GM12878 (cell line): ENCODE measurements at regions not wholly inside any gene's neighbourhood (a gene's known extent, or its start where the extent isn't known, plus 50 kb on each side); places are given as distances from the start of the nearest gene placed in this dataset.

Experiments used
- ATAC-seq: fragments of 200-7000 bp; cut with Tn5 transposase; 3 replicates; pipeline ENCODE4 v1.9.1; 2020; ENCODE audit warnings: mild to moderate bottlenecking, moderate library complexity
- BruUV-seq: library from RNA; stranded (reverse); fragments of 400-500 nt; replicated peaks from 2 replicates; lab custom pipeline; 2021; lab: Mats Ljungman, UMichigan
- CTCF ChIA-PET: fragments of 300-600 bp; sonication (Branson Sonifier 250); formaldehyde crosslinking; extraction: SDS; loops from one replicate; lab custom pipeline; 2021; ENCODE audit warnings: inconsistent platforms; lab: Yijun Ruan, JAX
- POLR2A ChIA-PET: fragments of 350-600 bp; formaldehyde crosslinking; extraction: SDS; loops from one replicate; lab custom pipeline; 2021; ENCODE audit warnings: inconsistent platforms; lab: Charles Lee
- RAD21 ChIA-PET: fragments of 300-600 bp; sonication (Branson Sonifier 250); formaldehyde crosslinking; loops from one replicate; lab custom pipeline; 2023; ENCODE audit warnings: antibody characterized with exemption; ENCODE audit not compliant: unreplicated experiment; lab: Charles Lee
- SMC1A ChIA-PET: fragments of 300-600 bp; sonication (Branson Sonifier 250); formaldehyde crosslinking; loops from one replicate; lab custom pipeline; 2023; ENCODE audit not compliant: unreplicated experiment, uncharacterized antibody; lab: Charles Lee
- DNase-seq: peaks from one replicate; pipeline ENCODE4 v3.0.0-alpha.2; 2011; ENCODE audit warnings: low read depth, low spot score
- FAIRE-seq: peaks from 3 replicates; lab custom pipeline; 2011; peaks lifted over from hg19 to GRCh38; lab: Jason Lieb, UNC
- H2AFZ ChIP-seq: 2 replicates; pipeline ENCODE4 v1.6.0; 2011; ENCODE audit warnings: low read depth, low read length, control low read depth; ENCODE audit not compliant: control insufficient read depth
- H3K27ac ChIP-seq: 2 replicates; pipeline ENCODE4 v1.5.1; 2011; ENCODE audit warnings: control low read depth; ENCODE audit not compliant: control insufficient read depth, insufficient read depth
- H3K27me3 ChIP-seq, 2 experiments: replicated peaks in 1 of 2; 2 replicates each; pipeline versions ENCODE4 v1.6.0 to v1.6.1; 2011; ENCODE audit warnings: low read length in 1 of 2; ENCODE audit not compliant: control insufficient read depth in 2 of 2, insufficient read depth in 2 of 2
- H3K36me3 ChIP-seq, 2 experiments: 2 replicates each; pipeline ENCODE4 v1.5.1; 2011; ENCODE audit warnings: low read length in 1 of 2; ENCODE audit not compliant: control insufficient read depth in 2 of 2, insufficient read depth in 2 of 2
- H3K4me1 ChIP-seq: 2 replicates; pipeline ENCODE4 v1.6.1; 2011; ENCODE audit warnings: mild to moderate bottlenecking, low read length, moderate library complexity, mixed read lengths; ENCODE audit not compliant: control insufficient read depth, insufficient read depth
- H3K4me2 ChIP-seq: 2 replicates; pipeline ENCODE4 v1.6.0; 2011; ENCODE audit warnings: control low read depth; ENCODE audit not compliant: control insufficient read depth, insufficient read depth
- H3K4me3 ChIP-seq: fragments of 200-600 bp; sonication (generic); 2 replicates; pipeline ENCODE4 v1.5.1; 2016
- H3K79me2 ChIP-seq: 2 replicates; pipeline ENCODE4 v1.6.0; 2011; ENCODE audit warnings: low read length; ENCODE audit not compliant: control insufficient read depth, insufficient read depth
- H3K9ac ChIP-seq: 2 replicates; pipeline ENCODE4 v1.8.0; 2011; ENCODE audit warnings: low read length, control low read depth, mixed read lengths; ENCODE audit not compliant: control insufficient read depth, insufficient read depth
- H3K9me3 ChIP-seq: replicated peaks from 3 replicates; pipeline ENCODE4 v1.5.1; 2011; ENCODE audit warnings: mild to moderate bottlenecking, low read length; ENCODE audit not compliant: control insufficient read depth, insufficient read depth
- H4K20me1 ChIP-seq: 2 replicates; pipeline ENCODE4 v1.6.0; 2011; ENCODE audit not compliant: control insufficient read depth, insufficient read depth
- DPF2 ChIP-seq: fragments of 450-650 bp; IDR thresholded peaks from 2 replicates; pipeline ENCODE4 v1.6.1; 2017; ENCODE audit warnings: mild to moderate bottlenecking
- ESRRA ChIP-seq: IDR thresholded peaks from 2 replicates; pipeline ENCODE4 v1.6.1; 2012; ENCODE audit warnings: mild to moderate bottlenecking, low read length, improper control_type of control experiment
- GATAD2B ChIP-seq: fragments of 450-650 bp; conservative IDR thresholded peaks from 2 replicates; pipeline ENCODE4 v1.6.1; 2017; ENCODE audit warnings: low read depth, mild to moderate bottlenecking, moderate library complexity
- HCFC1 ChIP-seq: fragments of 150-350 bp; IDR thresholded peaks from 2 replicates; pipeline ENCODE4 v1.6.1; 2014; ENCODE audit warnings: low read length
- HDGF ChIP-seq: fragments of 450-650 bp; IDR thresholded peaks from 2 replicates; pipeline ENCODE4 v1.6.1; 2016; ENCODE audit warnings: antibody characterized with exemption
- JUND ChIP-seq: IDR thresholded peaks from 2 replicates; pipeline ENCODE4 v1.6.1; 2012; ENCODE audit warnings: low read depth, mild to moderate bottlenecking, low read length, improper control_type of control experiment, moderate library complexity
- NBN ChIP-seq: fragments of 450-650 bp; IDR thresholded peaks from 2 replicates; pipeline ENCODE4 v1.6.1; 2016
- NR2C1 ChIP-seq: fragments of 450-650 bp; IDR thresholded peaks from 2 replicates; pipeline ENCODE4 v1.6.1; 2017; ENCODE audit warnings: antibody characterized with exemption, mild to moderate bottlenecking, moderate library complexity
- RB1 ChIP-seq: fragments of 450-650 bp; formaldehyde crosslinking; IDR thresholded peaks from 2 replicates; pipeline ENCODE4 v1.6.1; 2017; ENCODE audit warnings: mild to moderate bottlenecking, borderline replicate concordance
- RELA ChIP-seq: fragments of 450-650 bp; IDR thresholded peaks from 2 replicates; pipeline ENCODE4 v1.8.0; 2014; ENCODE audit warnings: borderline replicate concordance; ENCODE audit not compliant: partially characterized antibody
- REST ChIP-seq: IDR thresholded peaks from 2 replicates; pipeline ENCODE4 v1.6.1; 2012; ENCODE audit warnings: mild to moderate bottlenecking, low read depth, low read length
- RUNX3 ChIP-seq: IDR thresholded peaks from 2 replicates; pipeline ENCODE4 v1.6.1; 2012; ENCODE audit warnings: low read length, inconsistent platforms
- SIX5 ChIP-seq: IDR thresholded peaks from 2 replicates; pipeline ENCODE4 v1.6.1; 2011; ENCODE audit warnings: mild to moderate bottlenecking, low read depth, low read length, moderate library complexity; ENCODE audit not compliant: severe bottlenecking
- SMC3 ChIP-seq: IDR thresholded peaks from 2 replicates; pipeline ENCODE4 v1.6.1; 2011; ENCODE audit warnings: low read length, improper control_type of control experiment, borderline replicate concordance
- ZNF274 ChIP-seq: IDR thresholded peaks from one replicate; pipeline ENCODE4 v1.8.0; 2011; ENCODE audit not compliant: insufficient read length, insufficient read depth
- WGBS: methylation state at CpG from one replicate; pipeline ENCODE4 v1.1.6; 2016; ENCODE audit warnings: low lambda C conversion rate; ENCODE audit not compliant: insufficient replicate concordance, insufficient coverage; ENCODE audit errors: missing lambda C conversion rate; 5-methylcytosine and 5-hydroxymethylcytosine counted together
- in situ Hi-C: fragments of 300-500 bp; cut with MboI; formaldehyde crosslinking; loops from 9 replicates; pipeline ENCODE4 v1.14.3; 2018; ENCODE audit warnings: mixed read lengths
- intact Hi-C: fragments of 100-400 bp; cut with micrococcal nuclease; formaldehyde crosslinking; loops from one replicate; pipeline ENCODE4 v1.14.2; 2022; ENCODE audit not compliant: unreplicated experiment
- TF ChIP-seq, protein P1 (sequence below): IDR thresholded peaks from 2 replicates; pipeline ENCODE4 v1.6.1; 2012; ENCODE audit warnings: improper control_type of control experiment, low read depth, low read length; ENCODE audit not compliant: insufficient replicate concordance
- TF ChIP-seq, protein P2 (sequence below): IDR thresholded peaks from 2 replicates; pipeline ENCODE4 v1.6.1; 2012; ENCODE audit warnings: low read depth, low read length, improper control_type of control experiment

- TF ChIP-seq, protein P1, sequence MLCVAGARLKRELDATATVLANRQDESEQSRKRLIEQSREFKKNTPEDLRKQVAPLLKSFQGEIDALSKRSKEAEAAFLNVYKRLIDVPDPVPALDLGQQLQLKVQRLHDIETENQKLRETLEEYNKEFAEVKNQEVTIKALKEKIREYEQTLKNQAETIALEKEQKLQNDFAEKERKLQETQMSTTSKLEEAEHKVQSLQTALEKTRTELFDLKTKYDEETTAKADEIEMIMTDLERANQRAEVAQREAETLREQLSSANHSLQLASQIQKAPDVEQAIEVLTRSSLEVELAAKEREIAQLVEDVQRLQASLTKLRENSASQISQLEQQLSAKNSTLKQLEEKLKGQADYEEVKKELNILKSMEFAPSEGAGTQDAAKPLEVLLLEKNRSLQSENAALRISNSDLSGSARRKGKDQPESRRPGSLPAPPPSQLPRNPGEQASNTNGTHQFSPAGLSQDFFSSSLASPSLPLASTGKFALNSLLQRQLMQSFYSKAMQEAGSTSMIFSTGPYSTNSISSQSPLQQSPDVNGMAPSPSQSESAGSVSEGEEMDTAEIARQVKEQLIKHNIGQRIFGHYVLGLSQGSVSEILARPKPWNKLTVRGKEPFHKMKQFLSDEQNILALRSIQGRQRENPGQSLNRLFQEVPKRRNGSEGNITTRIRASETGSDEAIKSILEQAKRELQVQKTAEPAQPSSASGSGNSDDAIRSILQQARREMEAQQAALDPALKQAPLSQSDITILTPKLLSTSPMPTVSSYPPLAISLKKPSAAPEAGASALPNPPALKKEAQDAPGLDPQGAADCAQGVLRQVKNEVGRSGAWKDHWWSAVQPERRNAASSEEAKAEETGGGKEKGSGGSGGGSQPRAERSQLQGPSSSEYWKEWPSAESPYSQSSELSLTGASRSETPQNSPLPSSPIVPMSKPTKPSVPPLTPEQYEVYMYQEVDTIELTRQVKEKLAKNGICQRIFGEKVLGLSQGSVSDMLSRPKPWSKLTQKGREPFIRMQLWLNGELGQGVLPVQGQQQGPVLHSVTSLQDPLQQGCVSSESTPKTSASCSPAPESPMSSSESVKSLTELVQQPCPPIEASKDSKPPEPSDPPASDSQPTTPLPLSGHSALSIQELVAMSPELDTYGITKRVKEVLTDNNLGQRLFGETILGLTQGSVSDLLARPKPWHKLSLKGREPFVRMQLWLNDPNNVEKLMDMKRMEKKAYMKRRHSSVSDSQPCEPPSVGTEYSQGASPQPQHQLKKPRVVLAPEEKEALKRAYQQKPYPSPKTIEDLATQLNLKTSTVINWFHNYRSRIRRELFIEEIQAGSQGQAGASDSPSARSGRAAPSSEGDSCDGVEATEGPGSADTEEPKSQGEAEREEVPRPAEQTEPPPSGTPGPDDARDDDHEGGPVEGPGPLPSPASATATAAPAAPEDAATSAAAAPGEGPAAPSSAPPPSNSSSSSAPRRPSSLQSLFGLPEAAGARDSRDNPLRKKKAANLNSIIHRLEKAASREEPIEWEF, result no peak
- no peak for TF ChIP-seq ZNF274
- no peak for TF ChIP-seq RELA
- TF ChIP-seq RUNX3, result no peak
Measured at GRCh38 chr3:30302027-30302426, 304.4 kb upstream of the TGFBR2 start (continued).

DNA sequence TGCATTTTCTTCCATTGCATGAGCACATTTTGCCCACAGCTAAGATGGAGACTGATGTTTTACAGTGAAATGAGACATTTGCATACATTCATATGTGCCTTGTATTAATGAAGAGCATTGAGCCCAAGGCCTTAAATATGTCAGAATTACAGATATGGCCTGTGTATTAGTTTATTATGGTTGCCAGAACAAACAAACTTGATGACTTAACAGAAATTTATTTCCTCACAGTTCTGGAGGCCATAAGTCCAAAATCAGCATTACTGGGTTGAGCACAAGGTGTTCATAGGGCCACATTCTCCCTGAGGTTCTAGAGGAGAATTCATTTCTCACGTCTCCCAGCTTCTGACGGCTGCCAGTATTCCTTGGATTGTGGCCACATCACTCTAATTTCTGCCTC lies 302.6 kb upstream of the TGFBR2 start:
- no peak for DNase-seq
- Histone ChIP-seq H3K79me2 (no peaks in the 10 kb centered on the region), H3K4me1 (no peaks in the 10 kb centered on the region), H3K36me3 (no peaks in the 10 kb centered on the region), H3K9me3 (no peaks in the 10 kb centered on the region), H3K27ac (no peak overlapping the region), H3K4me3 (no peak overlapping the region), H3K4me2 (no peak overlapping the region), H4K20me1 (no peaks in the 10 kb centered on the region), H2AFZ (no peak overlapping the region), H3K27me3 (no peaks in the 10 kb centered on the region), H3K9ac (no peak overlapping the region)
- BruUV-seq, result no TSS peak
- in situ Hi-C loops, result no loop called here
- 60% methylated on average over 2 of the region's 2 CpGs for WGBS
- SMC1A ChIA-PET, result no interaction called here
- no peak for FAIRE-seq
- CTCF ChIA-PET, result no interaction called here
- intact Hi-C loops, result no loop called here
- ATAC-seq, result no peak
- POLR2A ChIA-PET, result no interaction called here
- RAD21 ChIA-PET, result no interaction called here
- TF ChIP-seq NBN, result no peak
- no peak for TF ChIP-seq RB1
- no peak for TF ChIP-seq GATAD2B
- no peak for TF ChIP-seq HCFC1
- TF ChIP-seq SMC3, result no peak
- no peak for TF ChIP-seq SIX5
- no peak for TF ChIP-seq DPF2
- TF ChIP-seq NR2C1, result no peak
- TF ChIP-seq JUND, result no peak
- no peak for TF ChIP-seq REST
- no peak for TF ChIP-seq HDGF
- no peak for TF ChIP-seq ESRRA
- TF ChIP-seq, protein P2, sequence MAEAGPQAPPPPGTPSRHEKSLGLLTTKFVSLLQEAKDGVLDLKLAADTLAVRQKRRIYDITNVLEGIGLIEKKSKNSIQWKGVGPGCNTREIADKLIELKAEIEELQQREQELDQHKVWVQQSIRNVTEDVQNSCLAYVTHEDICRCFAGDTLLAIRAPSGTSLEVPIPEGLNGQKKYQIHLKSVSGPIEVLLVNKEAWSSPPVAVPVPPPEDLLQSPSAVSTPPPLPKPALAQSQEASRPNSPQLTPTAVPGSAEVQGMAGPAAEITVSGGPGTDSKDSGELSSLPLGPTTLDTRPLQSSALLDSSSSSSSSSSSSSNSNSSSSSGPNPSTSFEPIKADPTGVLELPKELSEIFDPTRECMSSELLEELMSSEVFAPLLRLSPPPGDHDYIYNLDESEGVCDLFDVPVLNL, result no peak
